HepG2 (cell line): ENCODE measurements at regions not wholly inside any gene's neighbourhood (a gene's known extent, or its start where the extent isn't known, plus 50 kb on each side); places are given as distances from the start of the nearest gene placed in this dataset.

Source experiments
- ARNTL ChIP-seq: sonication (generic); formaldehyde crosslinking; IDR thresholded peaks from 2 replicates; pipeline ENCODE4 v1.4.0; 2020; ENCODE audit warnings: mild to moderate bottlenecking, missing genetic modification reagents
- HOXA9 ChIP-seq: sonication (generic); formaldehyde crosslinking; IDR thresholded peaks from 2 replicates; pipeline ENCODE4 v1.8.1; 2022; ENCODE audit warnings: missing genetic modification reagents, mild to moderate bottlenecking, moderate library complexity, borderline replicate concordance
- RBM22 ChIP-seq: fragments of 200-400 bp; formaldehyde crosslinking; optimal IDR thresholded peaks from 2 replicates; pipeline ENCODE3; 2017; ENCODE audit warnings: mild to moderate bottlenecking, low read length, moderate library complexity
- SMC3 ChIP-seq: IDR thresholded peaks from 2 replicates; pipeline ENCODE4 v1.6.1; 2011; ENCODE audit warnings: low read length, improper control_type of control experiment
- TSC22D2 ChIP-seq: sonication (generic); formaldehyde crosslinking; IDR thresholded peaks from 2 replicates; pipeline ENCODE4 v1.5.1; 2020; ENCODE audit warnings: missing genetic modification reagents, mild to moderate bottlenecking, borderline replicate concordance
- ZBTB39 ChIP-seq: sonication (generic); formaldehyde crosslinking; IDR thresholded peaks from 2 replicates; pipeline ENCODE4 v1.5.0; 2020; ENCODE audit warnings: missing genetic modification reagents
- ZFP36L2 ChIP-seq: sonication (generic); formaldehyde crosslinking; IDR thresholded peaks from 2 replicates; pipeline ENCODE4 v1.4.0; 2020; ENCODE audit warnings: missing genetic modification reagents
- ZNF225 ChIP-seq: sonication (generic); formaldehyde crosslinking; IDR thresholded peaks from 2 replicates; pipeline ENCODE4 v1.4.0; 2020; ENCODE audit warnings: mild to moderate bottlenecking, missing genetic modification reagents
- ZNF569 ChIP-seq: sonication (generic); formaldehyde crosslinking; IDR thresholded peaks from 2 replicates; pipeline ENCODE4 v1.5.0; 2020; ENCODE audit warnings: mild to moderate bottlenecking, missing genetic modification reagents, moderate library complexity, borderline replicate concordance

- TF ChIP-seq TSC22D2 (CRISPR knock-in tag): no peak
- peak; percentile 68 for TF ChIP-seq SMC3
- no peak for TF ChIP-seq ARNTL
- TF ChIP-seq ZBTB39 (CRISPR knock-in tag): no peak
- no peak for TF ChIP-seq ZNF225 (CRISPR knock-in tag)
- TF ChIP-seq HOXA9 (CRISPR knock-in tag): no peak
- no peak for TF ChIP-seq ZFP36L2 (CRISPR knock-in tag)
- TF ChIP-seq ZNF569 (CRISPR knock-in tag): no peak
- no peak for TF ChIP-seq RBM22
Measured at GRCh38 chr9:113807173-113808061, 68.7 kb upstream of the ZNF618 start (continued).
